Endothelial cell of umbilical vein (primary cell): ENCODE measurements at regions not wholly inside any gene's neighbourhood (a gene's known extent, or its start where the extent isn't known, plus 50 kb on each side); places are given as distances from the start of the nearest gene placed in this dataset.

Experiments
- BruUV-seq: library from RNA; stranded (reverse); fragments of 400-500 nt; replicated peaks from 2 replicates; lab custom pipeline; 2021; lab: Mats Ljungman, UMichigan
- CTCF ChIA-PET: fragments of 300-600, 350-600 bp; sonication (Branson Sonifier 250); formaldehyde crosslinking; loops from one replicate; lab custom pipeline; 2021; ENCODE audit warnings: antibody characterized with exemption, inconsistent platforms; lab: Charles Lee
- POLR2A ChIA-PET: fragments of 300-600, 350-600 bp; sonication (Branson Sonifier 250); formaldehyde crosslinking; loops from one replicate; lab custom pipeline; 2021; ENCODE audit warnings: antibody characterized with exemption, inconsistent platforms; lab: Charles Lee
- DNase-seq: peaks from one replicate; pipeline ENCODE4 v3.0.0-alpha.2; 2011; ENCODE audit warnings: low read depth, low spot score
- FAIRE-seq: peaks from 2 replicates; lab custom pipeline; 2011; peaks lifted over from hg19 to GRCh38; lab: Jason Lieb, UNC
- H2AFZ ChIP-seq: 2 replicates; pipeline ENCODE4 v1.6.0; 2012; ENCODE audit warnings: low read depth, low read length, control low read depth, inconsistent platforms
- H3K27ac ChIP-seq: 2 replicates; pipeline ENCODE4 v1.5.1; 2011; ENCODE audit warnings: low read depth, mild to moderate bottlenecking, control low read depth, low read length, moderate library complexity; ENCODE audit not compliant: insufficient read depth
- H3K27me3 ChIP-seq, 2 experiments: 2 replicates each; pipeline versions ENCODE4 v1.6.0 to v1.6.1; 2011; ENCODE audit warnings: low read length in 2 of 2, mixed read lengths in 1 of 2; ENCODE audit not compliant: control insufficient read depth in 2 of 2, insufficient read depth in 2 of 2
- H3K36me3 ChIP-seq, 2 experiments: 2 replicates in 1 of 2; 3 replicates in 1 of 2; pipeline ENCODE4 v1.5.1; 2011; ENCODE audit warnings: low read length in 2 of 2, mild to moderate bottlenecking in 1 of 2, moderate library complexity in 1 of 2; ENCODE audit not compliant: control insufficient read depth in 2 of 2, insufficient read depth in 2 of 2; ENCODE audit errors: extremely low read depth in 1 of 2
- H3K4me1 ChIP-seq: 3 replicates; pipeline ENCODE4 v1.5.1; 2011; ENCODE audit warnings: mild to moderate bottlenecking, low read length; ENCODE audit not compliant: control insufficient read depth, insufficient read depth; ENCODE audit errors: extremely low read depth
- H3K4me2 ChIP-seq: 2 replicates; pipeline ENCODE4 v1.6.1; 2011; ENCODE audit warnings: low read length, control low read depth, mixed read lengths; ENCODE audit not compliant: insufficient read depth
- H3K4me3 ChIP-seq, 3 experiments: fragments of 200-600 bp in 1 of 3; sonication (generic), shearing (Covaris generic) in 1 of 3; replicated peaks in 1 of 3; 2 replicates each; pipeline ENCODE4 v1.5.1; 2011 to 2016; ENCODE audit warnings: control low read depth in 3 of 3, low read length in 3 of 3, mild to moderate bottlenecking in 2 of 3, inconsistent platforms in 1 of 3, low read depth in 1 of 3, moderate library complexity in 1 of 3; ENCODE audit not compliant: insufficient read depth in 1 of 3
- H3K79me2 ChIP-seq: 2 replicates; pipeline ENCODE4 v1.6.0; 2012; ENCODE audit warnings: low read length, inconsistent platforms; ENCODE audit not compliant: control insufficient read depth, insufficient read depth
- H3K9ac ChIP-seq: replicated peaks from 2 replicates; pipeline ENCODE3; 2011; ENCODE audit warnings: low read length, control low read depth; ENCODE audit not compliant: insufficient read depth; ENCODE audit errors: extremely low read depth
- H3K9me1 ChIP-seq: replicated peaks from 3 replicates; pipeline ENCODE4 v1.6.0; 2011; ENCODE audit warnings: mild to moderate bottlenecking, low read length; ENCODE audit not compliant: control insufficient read depth, insufficient read depth; ENCODE audit errors: extremely low read depth
- H3K9me3 ChIP-seq: replicated peaks from 2 replicates; pipeline ENCODE4 v1.5.1; 2012; ENCODE audit warnings: low read length, inconsistent platforms; ENCODE audit not compliant: control insufficient read depth, insufficient read depth
- H4K20me1 ChIP-seq: replicated peaks from 2 replicates; pipeline ENCODE3; 2011; ENCODE audit warnings: mild to moderate bottlenecking, low read length; ENCODE audit not compliant: control insufficient read depth, insufficient read depth; ENCODE audit errors: extremely low read depth
- EZH2 ChIP-seq: IDR thresholded peaks from 2 replicates; pipeline ENCODE4 v1.6.1; 2012; ENCODE audit warnings: borderline replicate concordance, low read depth, mild to moderate bottlenecking, moderate library complexity, low read length, inconsistent platforms; ENCODE audit not compliant: severe bottlenecking
- FOS ChIP-seq: IDR thresholded peaks from 2 replicates; pipeline ENCODE4 v1.6.1; 2011; ENCODE audit warnings: mild to moderate bottlenecking, low read length, moderate library complexity, borderline replicate concordance; ENCODE audit not compliant: insufficient read depth
- GATA2 ChIP-seq: IDR thresholded peaks from 2 replicates; pipeline ENCODE4 v1.7.0; 2011; ENCODE audit warnings: low read depth, mild to moderate bottlenecking, moderate library complexity, mixed read lengths, low read length; ENCODE audit not compliant: insufficient read length, insufficient read depth
- JUN ChIP-seq: IDR thresholded peaks from 2 replicates; pipeline ENCODE4 v1.6.1; 2011; ENCODE audit warnings: borderline replicate concordance, low read depth; ENCODE audit not compliant: insufficient read length, insufficient read depth
- MYC ChIP-seq: IDR thresholded peaks from one replicate; pipeline ENCODE4 v1.6.1; 2011; ENCODE audit warnings: mild to moderate bottlenecking, low read depth, low read length
- POLR2A ChIP-seq: IDR thresholded peaks from 2 replicates; pipeline ENCODE4 v1.6.1; 2012; ENCODE audit warnings: low read depth, mild to moderate bottlenecking, control low read depth, low read length
- POLR2AphosphoS5 ChIP-seq: IDR thresholded peaks from 2 replicates; pipeline ENCODE4 v1.6.1; 2012; ENCODE audit warnings: low read depth, mild to moderate bottlenecking, control low read depth, low read length, moderate library complexity; ENCODE audit not compliant: insufficient read depth
- dilution Hi-C: fragments of 300-500 bp; cut with MboI; formaldehyde crosslinking; loops from one replicate; pipeline ENCODE4 v1.15.0; 2019; ENCODE audit warnings: low sequenced_read_pairs; ENCODE audit not compliant: extremely low pct_ligation_motif_present
- intact Hi-C: fragments of 100-400 bp; cut with micrococcal nuclease; formaldehyde crosslinking; loops from one replicate; pipeline ENCODE4 v1.10.0; 2022
- TF ChIP-seq, protein P1 (sequence below), 2 donors: IDR thresholded peaks; 1 replicate in 1 of 2; 2 replicates in 1 of 2; pipeline ENCODE4 v1.5.1; 2011; ENCODE audit warnings: low read length in 2 of 2, mild to moderate bottlenecking in 2 of 2, moderate library complexity in 2 of 2, control low read depth in 1 of 2, inconsistent platforms in 1 of 2, low read depth in 1 of 2; ENCODE audit not compliant: insufficient read depth in 1 of 2; ENCODE audit errors: extremely low read depth in 1 of 2
- TF ChIP-seq, protein P2 (sequence below): IDR thresholded peaks from 2 replicates; pipeline ENCODE4 v1.6.1; 2011; ENCODE audit not compliant: insufficient read depth, insufficient read length

DNA sequence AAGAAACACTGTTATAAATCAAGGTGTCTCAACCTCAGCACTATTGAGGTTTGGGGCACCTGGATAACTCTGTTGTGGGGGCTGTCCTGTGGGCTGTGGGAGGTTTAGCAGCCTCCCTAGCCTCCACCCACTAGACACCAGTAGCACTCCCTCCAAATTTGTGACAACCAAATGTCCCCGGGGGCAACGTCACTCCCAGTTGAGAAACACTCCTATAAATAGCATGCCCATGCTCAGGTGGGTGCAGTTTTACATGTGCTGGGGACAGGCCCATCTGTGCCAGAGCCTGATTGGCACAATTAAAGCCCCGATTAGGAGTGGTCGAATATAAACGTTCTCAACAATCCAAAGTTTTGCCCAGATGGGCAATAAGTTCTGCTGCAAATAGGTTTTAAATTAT, 78.9 kb downstream of the FAM50B start:
- H3K9me1 ChIP-seq = no peaks in the 10 kb centered on the region
- H3K4me2 ChIP-seq = no peak overlapping the region
- intact Hi-C loops = no loop called here
- no peaks in the 10 kb centered on the region for H3K27me3 ChIP-seq
- no peaks in the 10 kb centered on the region for H3K79me2 ChIP-seq
- no peaks in the 10 kb centered on the region for H3K36me3 ChIP-seq
- no peak overlapping the region for H3K27ac ChIP-seq
- ChIA-PET CTCF (interaction anchor here (0.6 to 2.0 kb wide), 3 partner anchors 26 to 79 kb away, joined by 3 to 9 read pairs (median 4); partner anchors contain the start of gene FAM50B), POLR2A (no interaction called here)
- H4K20me1 ChIP-seq = no peaks in the 10 kb centered on the region
- DNase-seq = no peak
- no peak for TF ChIP-seq POLR2AphosphoS5
- no peak for TF ChIP-seq MYC
- FAIRE-seq = no peak
- H3K4me3 ChIP-seq = no peak overlapping the region
- no peaks in the 10 kb centered on the region for H3K9me3 ChIP-seq
- no peaks in the 10 kb centered on the region for H3K4me1 ChIP-seq
- BruUV-seq = no TSS peak
- no peak overlapping the region for H3K9ac ChIP-seq
- H2AFZ ChIP-seq = no peak overlapping the region
- dilution Hi-C loops = no loop called here

DNA sequence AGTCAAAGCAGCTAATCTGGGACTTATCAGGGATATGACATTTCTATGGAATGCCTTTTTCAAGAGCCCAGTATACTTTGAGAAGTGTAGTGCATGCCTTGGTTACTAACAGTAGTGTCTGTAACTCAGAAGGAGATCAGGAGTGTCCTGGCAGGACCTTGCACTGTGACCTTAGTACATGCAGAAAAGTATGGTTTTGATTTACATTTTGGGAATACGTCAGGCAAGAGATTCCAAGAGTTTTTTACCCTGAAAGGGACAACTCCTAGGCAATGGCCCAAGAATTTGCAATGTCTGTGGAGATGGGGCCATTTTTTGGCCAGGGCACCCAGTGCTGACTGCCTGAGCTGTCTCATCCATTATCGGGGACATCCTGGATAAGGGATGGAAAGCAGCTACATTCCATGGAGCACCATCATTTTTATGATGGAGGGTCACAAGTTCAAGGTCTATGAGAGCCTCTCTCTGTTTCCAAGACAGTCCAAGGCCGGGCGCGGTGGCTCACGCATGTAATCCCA, 80.2 kb downstream of the FAM50B start:
- dilution Hi-C loops = no loop called here
- BruUV-seq = no TSS peak
- Histone ChIP-seq H3K9me3 (no peaks in the 10 kb centered on the region), H3K79me2 (no peaks in the 10 kb centered on the region), H2AFZ (no peak overlapping the region), H3K27me3 (no peaks in the 10 kb centered on the region), H3K4me3 (no peak overlapping the region), H3K36me3 (no peaks in the 10 kb centered on the region), H3K4me1 (no peaks in the 10 kb centered on the region), H3K9me1 (no peaks in the 10 kb centered on the region), H4K20me1 (no peaks in the 10 kb centered on the region), H3K27ac (no peak overlapping the region), H3K4me2 (no peak overlapping the region), H3K9ac (no peak overlapping the region)
- intact Hi-C loops = no loop called here
- ChIA-PET POLR2A (no interaction called here), CTCF (interaction anchor here (0.6 to 1.5 kb wide), 5 partner anchors 17 to 80 kb away, joined by 3 to 4 read pairs (median 3); no protein-coding TSS in a partner anchor)
- no peak for TF ChIP-seq POLR2AphosphoS5
- no peak for TF ChIP-seq MYC
- no peak for TF ChIP-seq POLR2A
- TF ChIP-seq, protein P1, sequence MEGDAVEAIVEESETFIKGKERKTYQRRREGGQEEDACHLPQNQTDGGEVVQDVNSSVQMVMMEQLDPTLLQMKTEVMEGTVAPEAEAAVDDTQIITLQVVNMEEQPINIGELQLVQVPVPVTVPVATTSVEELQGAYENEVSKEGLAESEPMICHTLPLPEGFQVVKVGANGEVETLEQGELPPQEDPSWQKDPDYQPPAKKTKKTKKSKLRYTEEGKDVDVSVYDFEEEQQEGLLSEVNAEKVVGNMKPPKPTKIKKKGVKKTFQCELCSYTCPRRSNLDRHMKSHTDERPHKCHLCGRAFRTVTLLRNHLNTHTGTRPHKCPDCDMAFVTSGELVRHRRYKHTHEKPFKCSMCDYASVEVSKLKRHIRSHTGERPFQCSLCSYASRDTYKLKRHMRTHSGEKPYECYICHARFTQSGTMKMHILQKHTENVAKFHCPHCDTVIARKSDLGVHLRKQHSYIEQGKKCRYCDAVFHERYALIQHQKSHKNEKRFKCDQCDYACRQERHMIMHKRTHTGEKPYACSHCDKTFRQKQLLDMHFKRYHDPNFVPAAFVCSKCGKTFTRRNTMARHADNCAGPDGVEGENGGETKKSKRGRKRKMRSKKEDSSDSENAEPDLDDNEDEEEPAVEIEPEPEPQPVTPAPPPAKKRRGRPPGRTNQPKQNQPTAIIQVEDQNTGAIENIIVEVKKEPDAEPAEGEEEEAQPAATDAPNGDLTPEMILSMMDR (IDR thresholded peaks at IDR 0.05; ENCODE audit: extremely low read depth in 1 of 2, insufficient read depth in 1 of 2, low read depth in 1 of 2, low read length in 2 of 2) = no peak
- TF ChIP-seq, protein P2, sequence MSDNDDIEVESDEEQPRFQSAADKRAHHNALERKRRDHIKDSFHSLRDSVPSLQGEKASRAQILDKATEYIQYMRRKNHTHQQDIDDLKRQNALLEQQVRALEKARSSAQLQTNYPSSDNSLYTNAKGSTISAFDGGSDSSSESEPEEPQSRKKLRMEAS = no peak
- TF ChIP-seq JUN = no peak
- TF ChIP-seq EZH2 = no peak
- TF ChIP-seq GATA2 = no peak
- no peak for TF ChIP-seq FOS
- FAIRE-seq = no peak
- DNase-seq = no peak
